Putamen (tissue), 1 donor: ENCODE measurements at regions not wholly inside any gene's neighbourhood (a gene's known extent, or its start where the extent isn't known, plus 50 kb on each side); places are given as distances from the start of the nearest gene placed in this dataset.

ENCODE experiments used
- DNase-seq: peaks from one replicate; pipeline ENCODE4 v3.0.0-alpha.2; 2016; ENCODE audit warnings: low spot score

DNA sequence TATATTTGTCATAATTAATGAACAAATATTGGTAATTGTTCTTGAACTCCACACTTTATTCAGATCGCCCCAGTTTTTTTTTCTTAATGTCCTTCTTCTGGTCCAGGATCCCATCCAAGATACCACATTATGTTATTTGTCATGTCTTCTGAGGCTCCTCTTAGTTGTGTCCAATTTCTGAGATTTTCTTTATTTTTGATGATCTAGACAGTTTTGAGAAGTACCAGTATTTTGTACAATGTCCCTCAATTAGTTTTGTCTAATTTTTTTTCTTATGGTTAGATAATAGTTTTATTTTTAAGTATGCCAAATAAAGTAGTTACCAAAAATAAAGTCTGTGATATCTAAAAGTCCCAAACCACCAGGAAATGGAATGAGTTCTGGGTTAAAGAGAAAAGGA lies 440.8 kb upstream of the ATP2B1 start:
- DNase-seq, result no peak

DNA sequence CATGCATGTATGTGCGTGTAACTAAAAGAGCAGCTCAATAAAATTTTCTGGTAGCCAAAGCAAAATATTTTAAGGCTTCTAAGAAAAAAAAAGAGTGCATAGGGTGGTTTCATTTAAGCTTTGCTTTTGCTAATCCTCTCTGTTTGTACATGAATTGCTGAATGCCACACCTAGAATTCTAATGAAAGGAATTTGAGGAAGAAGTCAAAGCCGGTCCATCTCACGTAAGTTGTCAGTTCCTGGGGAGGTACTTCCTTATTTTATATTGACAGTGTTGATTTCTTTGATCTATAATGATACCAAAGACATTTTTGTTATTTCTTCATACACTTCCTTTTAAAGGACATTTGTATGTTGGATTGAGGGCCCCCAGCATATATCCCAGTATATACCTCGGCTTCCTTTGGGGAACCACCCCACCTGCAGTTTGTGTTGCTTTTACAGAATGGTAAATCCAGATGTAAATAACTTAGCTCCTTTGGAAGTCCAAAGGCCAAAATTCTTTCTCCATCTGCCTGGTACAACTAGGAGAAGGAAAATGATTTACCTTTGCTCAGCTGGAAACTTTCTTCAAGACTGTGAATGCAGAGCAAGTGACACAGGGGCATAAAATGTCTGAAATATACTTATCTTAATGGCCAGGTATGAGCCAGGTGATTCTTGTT lies 420.9 kb upstream of the ATP2B1 start:
- DNase-seq, result no peak

DNA sequence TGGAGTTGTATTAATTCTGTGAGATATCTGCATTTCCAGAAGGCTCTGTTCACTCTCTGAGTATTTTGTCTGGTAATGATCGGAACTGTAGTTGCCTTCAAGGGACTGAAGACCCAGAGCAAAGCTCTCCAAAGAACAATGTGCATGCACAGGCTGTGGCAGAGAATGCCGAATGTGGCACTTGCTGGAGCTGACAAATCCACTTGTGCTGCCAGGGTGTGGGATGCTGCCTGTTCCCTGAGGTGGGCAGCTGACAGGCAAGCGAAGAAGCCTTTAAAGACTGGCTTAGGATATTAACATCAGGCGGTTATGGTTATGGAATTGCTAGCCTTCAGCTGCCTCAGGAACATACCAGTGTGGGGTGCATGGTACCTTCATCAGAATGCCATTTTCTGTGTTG lies 419.9 kb upstream of the ATP2B1 start:
- DNase-seq, result peak; percentile 31

DNA sequence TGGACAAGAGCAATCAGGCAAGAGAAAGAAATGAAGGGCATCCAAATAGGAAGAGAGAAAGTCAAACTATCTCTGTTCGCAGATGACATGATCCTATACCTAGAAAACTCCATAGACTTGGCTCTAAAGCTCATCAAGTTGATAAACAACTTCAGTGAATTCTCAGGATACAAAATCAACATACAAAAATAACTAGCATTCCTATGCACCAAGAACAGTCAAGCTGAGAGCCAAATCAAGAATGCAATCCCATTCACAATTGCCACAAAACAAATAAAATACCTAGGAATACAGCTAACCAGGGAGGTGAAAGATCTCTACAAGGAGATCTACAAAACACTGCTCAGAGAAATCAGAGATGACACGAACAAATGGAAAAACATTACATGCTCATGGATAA lies 417.5 kb upstream of the ATP2B1 start:
- DNase-seq, result no peak

DNA sequence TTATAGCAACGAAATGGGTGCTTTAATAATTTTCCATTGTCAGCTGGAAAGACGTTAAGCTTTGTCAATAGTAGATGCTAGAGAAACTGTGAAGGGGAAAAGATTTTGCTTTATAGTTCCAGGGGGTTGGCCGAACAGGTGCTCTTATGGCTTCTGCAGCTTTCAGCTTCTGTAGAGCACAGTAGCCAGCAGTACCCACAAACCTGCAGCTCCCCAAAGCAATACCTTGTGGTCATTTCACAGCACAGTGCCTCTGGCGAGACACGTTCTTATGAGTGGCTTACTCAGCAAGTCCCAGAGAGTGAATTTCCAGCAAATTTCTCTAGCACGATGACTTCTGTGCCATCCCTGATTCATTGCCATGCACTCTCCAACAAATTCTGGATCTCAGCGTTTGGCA lies 416.3 kb upstream of the ATP2B1 start:
- DNase-seq, result no peak

DNA sequence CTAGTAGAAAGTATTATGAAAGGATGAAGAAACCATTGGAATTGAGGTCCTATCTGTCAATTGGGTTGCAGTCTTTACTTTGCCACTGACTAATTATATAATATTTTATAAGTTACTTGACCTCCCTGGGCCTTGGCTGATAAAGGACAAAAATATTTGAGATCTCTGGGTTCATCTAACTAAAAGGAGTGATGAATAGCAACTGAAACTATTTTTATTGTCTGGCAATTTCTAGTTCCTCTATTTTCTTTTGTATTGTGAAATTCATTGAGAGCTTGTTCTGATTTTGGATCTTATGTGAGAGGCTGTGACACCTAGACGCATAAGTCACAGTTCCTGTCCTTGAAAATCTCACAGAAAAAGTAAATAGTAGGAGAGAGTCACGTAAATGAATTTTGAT lies 415.7 kb upstream of the ATP2B1 start:
- no peak for DNase-seq

DNA sequence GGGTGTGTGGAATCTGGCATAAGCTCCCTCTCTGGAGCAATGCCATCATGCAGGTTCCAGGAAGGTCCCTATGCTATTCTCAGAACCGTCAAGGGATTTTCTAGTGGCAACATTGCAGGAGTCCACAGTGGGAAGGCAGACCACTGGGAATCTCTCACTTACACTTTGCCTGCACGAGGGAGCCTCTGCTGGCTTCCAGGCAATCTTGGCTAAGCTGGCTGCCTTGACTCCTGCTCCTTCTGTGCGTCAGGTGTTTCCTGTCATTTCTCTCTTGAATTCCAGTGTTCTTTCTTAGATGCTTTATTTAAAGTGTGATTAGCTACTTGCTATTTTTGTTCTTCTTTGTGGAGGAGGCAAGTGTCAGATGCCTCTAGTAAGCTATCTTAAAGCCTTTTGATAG lies 414.0 kb upstream of the ATP2B1 start:
- peak; percentile 78 for DNase-seq

DNA sequence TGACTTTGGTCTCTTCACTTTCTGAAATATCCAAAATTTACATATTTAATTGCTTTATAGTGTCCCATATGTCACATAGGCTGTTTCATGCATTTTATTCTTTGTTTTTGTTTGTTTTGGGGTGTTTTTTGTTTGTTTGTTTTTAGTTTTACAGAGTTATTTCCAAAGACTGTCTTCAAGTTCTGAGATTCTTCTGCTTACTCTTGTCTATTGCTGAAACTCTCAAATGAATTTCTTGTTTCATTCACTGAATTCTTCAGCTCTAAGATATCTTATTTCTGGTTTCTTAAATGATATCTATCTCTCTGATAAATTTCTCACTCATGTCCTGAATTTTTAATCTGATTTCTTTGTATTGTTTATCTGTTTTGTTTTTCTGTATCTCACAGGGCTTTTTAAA lies 412.0 kb upstream of the ATP2B1 start:
- DNase-seq, result no peak

DNA sequence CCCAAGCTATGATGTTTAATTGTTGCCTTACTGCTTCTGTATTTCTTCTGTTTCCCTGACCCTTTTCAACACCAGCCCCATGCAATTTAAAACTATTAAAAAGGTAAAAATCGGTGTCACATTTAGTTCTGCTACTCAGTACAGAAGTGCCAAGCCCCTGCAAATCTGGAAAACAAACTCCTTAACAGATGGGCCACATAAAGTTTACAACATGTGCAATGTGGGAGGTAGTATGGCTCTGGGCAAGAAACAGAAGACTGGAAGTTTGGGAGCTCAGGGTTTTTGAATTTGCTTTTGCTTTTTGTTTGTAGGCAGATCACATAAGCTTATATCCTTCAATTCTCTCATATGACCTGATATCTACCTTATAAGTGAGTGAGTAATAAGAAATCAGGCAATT lies 404.0 kb upstream of the ATP2B1 start:
- no peak for DNase-seq

DNA sequence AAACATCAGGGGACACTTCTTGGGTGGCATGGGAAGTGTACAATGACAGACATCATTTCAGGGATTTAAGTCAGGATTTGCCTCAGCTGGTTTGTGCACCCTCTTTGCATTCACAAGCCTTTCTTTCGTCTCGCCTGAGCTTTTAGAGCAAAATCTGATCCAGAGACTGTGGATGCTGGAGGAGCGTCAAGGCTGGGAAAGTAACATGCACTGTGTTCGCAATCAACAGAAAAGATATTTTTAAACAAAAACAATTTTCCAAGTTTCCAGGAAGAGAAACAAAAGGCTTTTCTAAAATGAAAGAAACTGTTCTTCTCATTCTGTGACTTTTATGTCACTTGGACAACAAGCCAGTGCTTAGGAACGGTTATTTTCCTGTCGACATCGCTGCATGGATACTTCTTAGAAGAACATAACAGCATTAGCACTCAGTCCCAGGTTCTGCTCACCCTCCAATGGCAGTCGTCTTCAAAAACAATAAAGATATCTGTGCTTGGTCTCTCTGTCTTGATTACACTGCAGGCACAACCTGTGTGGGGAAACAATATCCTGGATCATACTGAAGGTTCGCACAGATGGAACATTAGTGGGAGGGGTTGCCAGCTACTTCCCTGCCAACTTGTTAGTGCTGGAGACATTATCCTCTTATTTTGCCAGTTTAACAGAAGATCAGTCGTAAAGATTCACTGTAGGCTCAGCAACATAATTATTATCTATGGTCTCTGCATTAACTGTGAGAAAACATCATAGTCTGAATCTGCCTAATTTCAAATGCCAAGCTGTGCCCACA lies 403.3 kb upstream of the ATP2B1 start:
- no peak for DNase-seq

DNA sequence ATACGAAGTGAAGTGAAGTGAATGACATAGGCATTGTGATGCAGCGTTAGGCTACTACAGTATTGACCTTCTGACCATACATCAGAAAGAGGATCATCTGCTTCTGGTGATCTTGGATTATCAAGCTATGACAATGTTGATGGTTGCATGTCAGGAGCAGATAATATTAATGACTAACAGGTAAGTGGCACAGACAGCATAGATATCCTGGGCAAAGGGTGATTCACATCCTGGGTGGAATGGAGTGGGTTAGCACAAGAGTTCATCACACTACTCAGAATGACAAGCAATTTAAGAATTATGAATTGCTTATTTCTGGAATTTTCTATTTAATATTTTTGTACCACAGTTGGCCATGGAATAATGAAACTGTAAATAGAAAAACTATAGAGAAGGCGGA lies 397.9 kb upstream of the ATP2B1 start:
- no peak for DNase-seq

DNA sequence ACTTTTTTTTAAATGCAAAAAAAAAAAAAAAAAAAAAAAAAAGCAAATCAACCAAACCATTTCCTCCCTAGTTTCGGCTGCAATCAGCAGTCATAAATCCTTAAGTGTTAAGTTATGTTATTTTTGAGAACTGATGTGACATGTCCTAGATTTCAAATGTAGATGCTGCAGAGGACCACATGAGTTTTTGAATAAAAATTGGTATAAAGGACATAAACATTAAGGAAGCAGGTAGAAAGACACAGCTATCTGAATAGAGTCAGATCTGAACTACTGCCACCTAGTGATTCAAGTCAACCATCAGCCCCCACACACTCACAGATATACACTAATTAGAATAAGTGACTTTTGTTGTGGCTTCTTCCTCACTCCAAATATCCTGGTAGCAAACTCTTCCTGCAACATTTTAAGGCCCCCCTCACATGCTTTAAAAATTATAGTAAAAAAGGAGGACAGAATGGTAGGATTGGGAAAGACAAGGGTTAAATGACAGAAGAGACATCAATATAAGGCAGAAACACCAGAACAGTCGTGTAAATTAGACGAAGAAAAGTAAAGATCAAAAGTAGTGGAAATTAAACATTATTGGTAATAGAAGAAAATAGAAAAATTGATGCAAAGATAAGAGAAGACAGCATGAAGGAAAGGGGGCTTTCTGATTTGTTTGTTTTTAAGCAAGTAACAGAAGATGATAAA lies 394.5 kb upstream of the ATP2B1 start:
- no peak for DNase-seq

DNA sequence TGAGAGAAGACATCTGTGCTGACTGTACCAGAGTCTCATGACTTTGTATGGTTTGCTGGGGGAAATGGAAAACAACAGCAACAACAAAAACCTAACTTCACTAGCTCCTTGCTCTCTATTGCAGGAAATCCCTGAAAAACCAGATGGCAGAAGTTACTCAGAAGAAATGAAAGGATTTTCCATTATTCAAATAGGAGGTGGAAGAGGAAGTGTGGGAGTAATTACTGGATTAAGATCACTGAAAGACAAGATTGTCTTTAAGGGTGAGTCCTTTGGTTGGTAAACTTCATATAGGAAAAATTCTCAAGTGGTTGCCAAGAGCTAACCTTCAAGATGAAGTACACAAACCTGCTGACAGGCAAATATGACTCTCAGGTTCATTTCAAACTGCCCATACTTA lies 391.9 kb upstream of the ATP2B1 start:
- DNase-seq, result no peak

DNA sequence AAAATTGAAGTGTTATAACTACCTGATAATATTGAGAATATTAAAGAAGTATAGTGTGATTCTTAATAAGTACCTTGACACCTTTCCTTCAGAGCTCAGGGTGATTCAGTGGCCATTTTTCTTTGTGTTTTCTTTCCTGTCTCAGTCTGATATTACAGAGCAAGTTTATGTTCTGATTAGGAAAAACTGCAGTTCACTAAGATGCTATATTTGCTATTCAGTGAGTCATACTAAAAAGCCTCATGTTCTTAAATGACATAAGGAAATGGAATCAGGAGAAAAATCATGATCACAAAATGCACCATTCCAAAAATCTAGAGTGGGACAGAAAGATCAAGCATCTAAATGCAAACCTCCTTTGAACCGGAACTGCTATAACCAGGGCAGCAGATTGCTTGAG lies 390.6 kb upstream of the ATP2B1 start:
- DNase-seq, result peak; percentile 28

DNA sequence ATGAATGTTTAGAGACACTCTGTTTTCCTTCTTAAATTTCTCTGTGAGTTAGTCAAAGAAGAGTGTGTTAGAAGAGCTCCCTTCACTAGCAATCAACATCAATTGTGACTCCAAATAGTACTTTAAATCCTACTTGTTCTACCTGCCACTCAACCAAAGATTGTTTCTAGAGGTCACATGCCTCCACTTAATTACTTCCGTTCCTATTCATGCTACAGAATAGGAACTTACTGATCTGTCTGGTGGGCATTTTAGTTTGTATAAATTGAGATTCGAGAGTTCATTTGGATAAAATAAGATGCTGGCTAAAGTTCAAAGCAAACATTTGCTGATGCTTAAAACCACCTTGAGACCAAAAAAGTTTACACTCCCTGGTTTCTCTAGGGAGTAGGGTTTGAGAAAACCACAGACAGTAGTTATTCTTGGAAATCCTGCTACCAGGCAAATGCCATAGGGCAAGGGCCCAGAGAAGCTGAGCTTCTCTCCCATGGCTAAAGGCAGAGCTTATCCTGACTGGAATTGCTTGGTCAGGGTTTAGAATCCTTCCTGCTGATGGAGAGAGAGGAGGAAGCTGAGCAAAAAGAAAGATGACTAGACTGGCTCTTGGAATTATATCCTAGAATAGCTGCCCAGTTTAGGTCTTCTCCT lies 389.6 kb upstream of the ATP2B1 start:
- DNase-seq, result no peak

DNA sequence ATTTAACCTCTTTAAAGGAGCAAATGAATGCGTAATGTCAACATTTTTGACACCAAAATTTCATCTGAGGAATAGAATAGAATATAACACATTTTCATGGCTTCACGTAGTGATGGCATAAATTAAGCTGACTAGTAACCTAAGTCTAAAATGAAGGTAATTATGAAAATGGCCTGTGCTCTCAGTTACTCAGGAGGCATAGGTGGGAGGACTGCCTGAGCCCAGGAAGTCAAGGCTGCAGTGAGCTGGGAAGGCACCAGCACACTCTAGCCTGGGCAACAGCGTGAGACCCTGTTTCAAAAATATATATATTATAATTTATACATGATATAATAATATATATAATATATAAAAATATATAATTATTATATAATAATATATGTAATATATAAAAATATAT lies 383.2 kb upstream of the ATP2B1 start:
- no peak for DNase-seq

DNA sequence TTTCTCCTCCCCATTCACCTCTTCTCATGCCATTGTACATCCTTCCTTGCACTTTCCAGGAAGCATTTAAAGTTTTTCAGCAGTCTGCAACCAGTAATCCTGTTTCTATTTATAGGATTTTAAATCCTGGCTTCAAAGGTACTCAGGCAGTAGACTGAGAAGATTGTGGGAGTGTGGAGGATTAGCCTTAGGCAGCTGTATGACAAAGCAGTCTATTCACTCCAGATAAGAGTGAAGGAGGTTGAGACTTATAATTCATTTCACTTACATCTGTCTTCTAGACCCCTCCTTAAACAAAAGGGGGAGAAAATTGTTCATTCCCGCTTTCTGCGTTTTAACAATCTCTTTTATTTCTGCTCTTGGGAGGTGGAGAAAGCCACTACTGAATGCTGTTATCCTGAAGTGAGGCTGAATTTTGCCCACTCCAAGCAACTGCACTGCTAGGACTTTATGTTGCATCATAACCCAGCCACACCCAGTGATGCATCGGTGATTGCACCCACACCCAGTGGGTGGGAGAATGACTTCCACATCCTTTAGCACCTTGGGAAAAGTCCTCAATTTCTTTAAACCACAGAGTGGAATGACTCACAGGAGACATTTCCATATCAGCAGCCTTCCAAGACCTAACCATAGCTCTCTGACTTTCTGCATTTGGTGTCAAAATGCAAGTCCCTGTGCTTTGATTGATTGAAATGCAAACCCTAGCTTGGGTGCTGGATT lies 382.5 kb upstream of the ATP2B1 start:
- DNase-seq, result peak; percentile 53

DNA sequence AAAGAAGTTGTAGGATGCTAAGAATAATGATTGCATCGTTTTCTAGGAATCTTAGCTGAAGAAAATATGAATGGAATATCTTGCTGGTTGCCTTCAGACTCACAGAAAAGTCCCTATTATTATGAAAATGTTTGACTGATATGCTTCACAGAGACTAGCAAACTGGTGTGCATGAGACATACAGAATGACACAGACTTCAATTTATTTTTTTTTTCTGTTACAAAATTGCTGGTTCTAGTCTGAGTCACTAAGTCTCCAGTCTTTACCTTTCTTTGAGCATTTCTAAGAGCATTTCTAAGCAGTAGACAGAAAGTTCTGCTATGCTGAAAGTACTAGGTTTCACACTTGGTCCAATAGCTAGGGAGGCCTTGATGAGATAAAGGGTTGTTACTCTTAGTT lies 377.6 kb upstream of the ATP2B1 start:
- DNase-seq, result no peak

DNA sequence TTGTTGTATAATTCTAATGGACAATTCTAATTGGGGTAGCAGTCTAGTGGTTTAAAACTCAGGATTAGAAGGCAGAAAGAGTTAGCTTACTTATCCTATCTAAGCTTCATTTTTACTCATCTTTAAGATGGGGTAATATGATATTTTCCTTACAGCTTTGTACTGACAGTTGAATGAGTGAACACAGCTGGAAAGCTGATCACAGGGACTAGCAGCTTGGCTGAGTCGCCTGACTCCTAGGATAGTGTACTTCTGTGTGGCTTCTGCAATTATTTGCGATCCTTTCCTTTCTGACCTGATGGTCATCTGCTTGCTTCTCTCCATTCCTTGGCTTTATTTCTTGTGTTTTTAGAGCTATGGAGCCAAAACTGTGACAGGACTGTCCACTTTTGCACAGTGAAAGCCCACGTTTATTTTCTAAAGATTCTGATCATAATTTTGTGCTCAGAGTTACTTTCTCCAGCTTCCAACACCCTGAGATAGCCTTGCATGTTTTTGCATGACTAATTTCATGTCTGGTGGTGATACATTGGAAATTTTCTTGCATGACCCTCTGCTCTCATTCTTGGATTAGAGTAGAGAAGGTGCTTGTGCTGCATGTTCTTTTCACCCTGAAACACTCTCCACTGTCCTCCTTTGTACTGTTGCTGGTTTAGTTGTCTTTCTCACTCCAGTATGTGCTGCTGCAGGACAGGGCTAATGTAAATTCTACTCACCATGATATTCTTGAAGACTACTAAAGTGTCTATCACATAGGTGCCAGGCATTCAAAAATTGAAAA lies 377.0 kb upstream of the ATP2B1 start:
- no peak for DNase-seq

DNA sequence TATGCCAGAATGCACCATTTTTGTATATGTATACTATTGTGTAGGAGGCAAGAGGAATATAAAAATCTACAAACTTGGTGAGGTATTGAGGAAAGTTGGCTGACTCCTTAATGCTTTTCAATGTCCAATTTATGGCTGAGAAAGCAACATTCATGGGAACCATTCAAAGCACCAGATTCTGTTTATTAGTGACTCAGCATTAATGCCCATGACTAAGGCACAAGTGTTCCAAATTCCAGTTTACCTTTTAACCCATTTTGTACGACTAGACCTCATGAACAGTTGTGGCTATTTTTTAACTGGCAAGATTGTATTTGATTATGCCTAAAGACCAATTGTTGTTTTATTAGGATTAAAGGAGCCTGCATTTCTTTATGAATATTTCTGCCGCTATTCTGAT lies 375.4 kb upstream of the ATP2B1 start:
- DNase-seq, result no peak

DNA sequence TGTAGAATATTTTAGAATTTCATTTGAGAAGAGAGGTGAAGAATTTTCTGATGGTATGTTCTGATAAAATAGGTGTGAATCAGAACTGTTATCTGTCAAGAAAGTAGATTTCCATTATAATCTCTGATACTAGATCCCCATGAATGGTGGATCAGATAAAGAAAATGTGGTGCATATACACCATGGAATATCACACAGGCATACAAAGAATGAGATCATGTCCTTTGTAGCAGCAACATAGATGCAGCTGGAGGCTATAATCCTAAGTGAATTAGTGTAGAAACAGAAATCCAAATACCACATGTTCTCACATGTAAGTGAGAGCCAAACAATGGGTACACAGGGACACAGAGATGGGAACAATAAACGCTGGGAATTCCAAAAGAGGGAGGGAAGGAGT lies 372.0 kb upstream of the ATP2B1 start:
- no peak for DNase-seq
